NOMO-1 (cell line): ENCODE measurements at regions not wholly inside any gene's neighbourhood (a gene's known extent, or its start where the extent isn't known, plus 50 kb on each side); places are given as distances from the start of the nearest gene placed in this dataset.
"Not testable (repeated sequence)": the region's sequence is repeated elsewhere in the genome, so short reads cannot be mapped to it uniquely, and the experiment has no call there.

Source experiments
- DNase-seq, 2 experiments: peaks; one replicate each; lab custom pipeline; 2025; ENCODE audit not compliant: unreplicated experiment in 2 of 2; lab: John Stamatoyannopoulos, UW

DNA sequence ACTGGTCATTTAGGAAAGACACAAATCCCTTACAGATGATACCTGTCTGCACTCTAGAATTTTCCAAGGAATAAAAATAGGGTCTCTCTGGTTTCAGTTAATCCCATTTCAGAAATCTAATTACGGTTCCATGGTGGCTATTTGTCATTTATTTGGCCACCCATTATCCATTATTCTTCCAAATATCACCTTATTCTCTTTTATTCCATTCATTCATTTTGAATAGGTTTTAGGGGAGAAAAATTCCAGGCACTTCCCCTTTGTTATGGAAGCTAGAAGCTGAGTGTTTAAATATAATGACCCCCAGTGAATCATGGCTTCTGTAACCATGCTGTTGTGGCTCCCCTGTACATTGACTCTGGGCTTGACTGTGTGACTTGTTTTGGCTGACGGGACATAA is 420.8 kb upstream of the DPH6 start:
- no peak for DNase-seq

DNA sequence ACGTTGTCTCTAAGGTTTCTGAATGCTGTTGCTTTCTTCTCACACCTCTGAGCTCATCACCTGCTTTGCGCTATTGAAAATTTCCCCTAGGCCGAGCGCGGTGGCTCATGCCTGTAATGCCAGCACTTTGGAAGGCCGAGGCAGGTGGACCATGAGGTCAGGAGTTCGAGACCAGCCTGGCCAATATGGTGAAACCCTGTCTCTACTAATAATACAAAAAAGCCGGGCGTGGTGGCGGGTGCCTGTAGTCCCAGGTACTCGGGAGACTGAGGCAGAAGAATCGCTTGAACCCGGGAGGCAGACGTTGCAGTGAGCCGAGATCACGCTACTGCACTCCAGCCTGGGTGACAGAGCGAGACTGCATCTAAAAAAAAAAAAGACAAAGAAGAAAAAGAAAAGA is 422.0 kb upstream of the DPH6 start:
- not testable (repeated sequence) for DNase-seq

DNA sequence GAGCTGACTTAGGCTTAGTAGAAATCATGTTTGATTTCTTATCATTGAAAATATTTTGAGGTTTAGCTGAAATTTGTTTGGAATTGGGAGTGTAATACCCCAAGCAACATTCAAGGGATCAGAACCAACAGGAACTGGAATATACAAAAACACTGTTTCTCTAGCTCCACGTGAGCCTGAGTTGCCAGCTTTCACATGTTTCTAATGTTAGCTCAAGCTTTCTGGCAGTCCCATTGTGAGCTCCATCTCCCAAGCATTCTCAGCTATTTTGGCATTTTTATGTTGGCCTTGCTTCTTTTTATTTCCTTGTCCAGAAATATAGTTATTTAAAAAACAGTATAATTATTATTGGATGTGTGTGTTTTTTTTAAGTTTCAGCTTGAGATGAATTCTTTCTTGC is 427.1 kb upstream of the DPH6 start:
- DNase-seq = no peak

DNA sequence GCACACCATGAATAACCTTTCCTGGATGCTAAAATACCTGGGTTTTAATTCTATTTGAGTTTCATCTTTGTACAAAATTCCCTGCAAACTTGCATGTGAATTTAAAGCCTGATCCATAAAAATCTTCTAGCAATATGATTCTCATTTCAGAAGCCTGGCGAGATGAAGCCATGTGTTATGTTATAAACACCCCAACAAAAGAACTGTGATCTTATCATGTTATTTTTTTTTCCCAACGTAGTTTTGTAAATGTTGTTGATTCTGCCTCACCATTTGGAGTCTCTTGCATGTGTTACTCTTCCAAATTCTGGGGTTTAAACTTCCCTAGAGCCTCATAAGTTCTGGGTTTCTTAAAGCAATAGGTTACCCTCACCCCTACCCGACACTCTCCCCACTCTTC is 428.1 kb upstream of the DPH6 start:
- DNase-seq = no peak

DNA sequence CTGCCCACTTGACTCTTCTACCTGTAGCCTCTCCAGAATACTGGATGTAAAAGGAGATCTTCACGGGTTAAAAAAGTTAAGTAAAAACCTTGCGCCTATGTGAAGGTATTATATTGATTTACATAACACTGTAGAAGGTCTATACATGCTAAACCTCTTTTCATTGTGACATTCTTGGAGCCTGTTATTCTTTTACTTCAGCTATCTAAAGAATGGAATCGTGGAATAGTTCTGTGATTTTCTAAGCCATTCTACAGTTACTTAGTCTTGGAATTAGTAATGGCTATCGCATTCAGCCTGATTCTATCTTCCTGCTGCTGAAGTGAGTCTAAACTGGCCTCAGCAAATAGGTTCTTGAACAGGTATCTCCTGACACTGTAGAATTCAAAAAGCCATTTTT is 430.0 kb upstream of the DPH6 start:
- DNase-seq = no peak

DNA sequence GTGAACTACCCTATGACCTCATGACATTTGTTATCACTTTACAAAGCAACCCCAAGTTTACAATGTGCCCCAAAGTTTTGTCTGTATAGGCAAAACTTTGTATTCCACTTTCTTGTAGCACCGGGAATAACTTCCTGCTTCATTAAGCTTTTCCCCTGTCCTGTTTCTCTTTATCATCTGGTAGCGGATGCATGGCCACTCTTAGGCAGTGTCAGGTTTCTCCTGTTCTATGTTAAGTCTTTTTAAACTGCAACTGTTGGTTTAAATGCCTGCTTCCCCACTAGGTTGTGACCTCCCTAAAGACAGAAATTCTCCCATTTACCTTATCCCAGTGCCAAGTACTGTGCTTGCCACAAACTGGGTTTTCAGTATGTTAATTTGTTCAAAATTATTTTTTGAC is 433.6 kb upstream of the DPH6 start:
- no peak for DNase-seq

DNA sequence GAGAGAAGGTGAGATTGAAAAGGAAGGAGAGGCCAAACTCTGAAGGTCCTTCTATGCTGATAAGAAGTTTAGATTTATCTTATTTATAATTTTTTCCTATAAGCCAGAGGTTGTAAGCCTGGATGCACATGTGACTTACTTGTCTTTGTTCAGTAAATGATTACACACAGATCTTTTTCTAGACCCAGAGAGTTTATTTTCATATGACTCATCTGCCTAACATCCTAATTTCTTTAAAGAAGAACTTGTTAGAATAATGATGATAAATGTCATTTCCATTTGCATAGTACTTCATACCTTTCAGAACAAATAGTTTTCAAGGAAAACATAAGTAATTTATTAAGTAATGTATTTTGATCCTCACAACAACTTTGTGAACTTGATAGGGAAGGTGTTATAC is 434.8 kb upstream of the DPH6 start:
- no peak for DNase-seq

DNA sequence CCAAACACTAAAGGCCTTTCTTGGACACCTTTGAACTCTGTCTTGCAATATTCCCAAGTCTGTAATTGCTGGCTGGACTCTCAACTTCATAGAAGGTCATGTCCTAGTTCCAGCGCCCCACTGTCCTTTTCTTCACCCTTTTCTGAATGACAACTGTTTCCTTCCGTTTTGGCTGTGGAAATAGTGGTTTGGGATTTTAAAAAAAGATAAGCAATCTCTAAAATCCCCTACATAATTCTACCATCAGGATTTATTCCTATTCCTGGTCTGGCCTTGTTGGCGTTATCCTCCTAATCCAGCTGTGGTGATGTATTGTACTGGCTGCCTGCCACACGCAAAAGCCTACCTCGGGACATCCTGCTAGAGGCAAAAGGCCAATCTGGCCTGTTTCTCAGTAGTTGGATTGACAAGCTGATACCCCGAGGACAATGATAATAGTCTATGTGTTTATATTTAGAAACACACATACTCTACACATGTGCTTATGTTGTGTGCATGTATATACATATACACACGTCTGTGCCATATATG is 440.3 kb upstream of the DPH6 start:
- no peak for DNase-seq

DNA sequence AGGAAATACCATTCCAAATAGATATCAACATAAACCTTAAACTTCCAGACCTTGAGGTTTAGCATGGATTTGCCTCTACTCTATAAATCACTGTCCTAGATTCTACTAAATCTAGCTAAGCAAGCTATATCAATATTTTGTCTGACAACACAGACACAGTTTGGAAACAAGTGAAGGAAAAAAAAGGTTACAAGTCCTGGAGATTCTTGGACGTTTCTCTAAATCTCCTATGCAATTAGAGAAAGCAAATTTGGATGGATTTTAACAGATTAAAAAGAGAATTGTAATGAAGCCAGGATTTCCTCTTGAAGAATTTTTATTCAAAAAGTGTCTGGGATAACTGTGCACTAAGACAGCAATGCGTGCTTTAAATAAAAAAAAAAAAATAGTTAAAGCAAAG is 441.1 kb upstream of the DPH6 start:
- DNase-seq = no peak

DNA sequence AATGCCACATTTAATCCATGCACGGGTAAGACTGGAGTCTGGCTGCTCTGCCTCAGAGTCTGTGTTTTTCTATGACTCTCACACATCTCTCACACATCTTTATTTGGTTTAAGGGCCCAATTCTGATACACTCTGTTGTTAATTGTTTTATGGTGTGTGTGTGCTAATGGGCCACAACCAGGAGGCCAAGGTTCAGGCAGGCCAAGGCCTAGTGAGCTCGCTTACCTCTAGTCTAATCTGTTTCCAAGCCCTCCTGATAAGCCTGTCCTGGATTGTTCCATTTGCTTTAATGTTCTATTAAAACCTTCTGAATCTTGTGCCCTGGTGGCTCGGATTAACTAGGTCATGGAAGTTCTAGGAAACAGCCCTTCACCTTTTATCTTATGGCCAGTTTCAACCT is 445.4 kb upstream of the DPH6 start:
- DNase-seq = no peak

DNA sequence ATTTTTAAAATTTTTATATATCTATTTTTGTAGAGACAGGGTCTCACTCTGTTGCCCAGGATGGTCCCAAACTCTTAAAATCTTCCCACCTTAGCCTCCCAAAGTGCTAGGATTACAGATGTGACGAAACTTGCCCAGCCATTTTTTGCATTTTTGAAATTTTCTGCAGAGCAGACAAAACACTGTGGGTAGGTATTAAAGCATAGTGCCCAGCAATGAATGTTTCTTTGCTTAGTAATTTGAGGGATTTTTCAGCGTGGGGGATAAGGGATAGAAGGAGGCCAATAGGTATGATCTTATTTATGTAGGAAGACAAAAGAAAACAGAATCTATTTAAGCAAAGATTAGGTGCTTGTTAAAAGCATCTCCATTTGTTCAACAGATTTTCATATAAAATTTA is 446.8 kb upstream of the DPH6 start:
- DNase-seq = no peak

DNA sequence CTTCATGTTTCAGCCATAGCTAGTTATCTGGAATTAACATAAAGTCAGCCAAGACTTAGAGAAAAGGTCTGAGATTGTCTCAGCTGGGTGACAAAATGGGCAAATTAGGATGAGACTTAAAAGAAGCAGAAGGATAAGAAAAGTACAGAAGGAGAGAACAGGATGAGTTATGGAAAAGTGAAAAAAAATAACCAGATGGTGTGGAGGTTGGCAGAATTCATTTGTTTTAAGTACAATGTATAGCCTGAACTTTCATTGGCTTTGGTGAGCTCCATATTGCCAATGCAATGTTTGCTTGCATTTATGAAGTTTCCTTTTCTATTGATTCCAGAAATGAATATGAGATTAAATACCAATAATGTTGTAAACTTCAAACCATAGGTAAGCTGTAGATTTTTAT is 447.2 kb upstream of the DPH6 start:
- DNase-seq = no peak

DNA sequence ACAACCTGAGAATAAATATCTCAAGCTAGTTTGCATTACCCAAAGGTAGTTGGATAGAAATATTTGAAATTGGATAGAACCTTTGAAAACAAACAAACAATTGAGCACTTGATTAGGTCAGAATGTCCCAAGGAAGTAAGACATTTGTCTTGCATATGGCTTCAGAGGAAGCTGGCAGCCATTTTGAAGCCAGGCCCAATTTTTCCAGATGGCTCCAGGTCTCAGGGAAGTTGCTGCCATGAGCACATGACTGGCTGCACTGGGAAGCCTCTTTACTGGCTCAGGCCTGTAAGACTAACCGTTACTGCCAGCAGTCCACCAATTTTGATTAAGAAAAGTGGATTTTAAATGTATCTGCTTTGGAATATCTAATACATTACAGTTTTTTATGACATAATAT is 448.9 kb upstream of the DPH6 start:
- DNase-seq = no peak

DNA sequence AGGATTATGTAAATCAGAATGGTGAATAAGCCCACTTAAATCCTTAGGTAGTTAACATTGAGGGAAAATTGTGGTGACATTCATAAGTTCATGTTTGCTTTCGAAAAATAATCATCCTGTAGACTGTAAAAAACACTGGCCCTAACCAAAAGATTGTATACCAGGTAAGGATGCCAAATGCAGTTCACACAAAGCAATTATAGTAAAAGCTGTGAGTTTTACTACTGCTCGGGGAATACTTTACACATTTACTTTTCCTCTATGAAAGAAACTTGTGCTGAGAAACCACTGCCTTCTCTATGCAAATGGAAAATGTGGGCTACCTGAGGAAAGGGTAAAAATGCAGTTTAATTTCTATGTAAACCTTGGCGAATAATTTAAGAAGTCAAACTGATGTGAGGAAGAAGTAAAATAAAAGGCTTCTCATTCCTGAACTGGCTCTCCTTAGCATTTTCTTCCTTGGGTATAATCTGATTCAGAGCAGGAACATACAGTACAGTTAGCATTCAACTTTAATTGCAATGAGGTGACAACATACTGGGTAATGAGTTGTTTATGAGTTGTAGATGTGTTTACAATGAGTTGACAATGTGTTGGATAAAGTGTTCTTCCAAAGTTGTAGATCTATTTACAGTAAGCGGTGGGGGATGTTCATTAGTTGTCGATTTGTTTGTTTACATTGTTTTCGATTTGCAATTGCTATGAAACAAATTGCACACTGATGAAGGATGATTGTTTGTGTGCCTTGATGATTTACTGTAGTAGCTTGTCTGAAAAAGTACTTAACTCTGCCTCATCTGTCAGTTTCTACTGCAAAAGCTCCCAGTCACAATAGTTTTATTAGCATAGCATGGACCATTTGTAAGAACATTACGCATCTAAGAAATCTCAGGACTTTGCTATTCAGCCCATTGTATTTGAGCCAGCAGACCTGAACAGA is 453.0 kb upstream of the DPH6 start:
- no peak for DNase-seq

DNA sequence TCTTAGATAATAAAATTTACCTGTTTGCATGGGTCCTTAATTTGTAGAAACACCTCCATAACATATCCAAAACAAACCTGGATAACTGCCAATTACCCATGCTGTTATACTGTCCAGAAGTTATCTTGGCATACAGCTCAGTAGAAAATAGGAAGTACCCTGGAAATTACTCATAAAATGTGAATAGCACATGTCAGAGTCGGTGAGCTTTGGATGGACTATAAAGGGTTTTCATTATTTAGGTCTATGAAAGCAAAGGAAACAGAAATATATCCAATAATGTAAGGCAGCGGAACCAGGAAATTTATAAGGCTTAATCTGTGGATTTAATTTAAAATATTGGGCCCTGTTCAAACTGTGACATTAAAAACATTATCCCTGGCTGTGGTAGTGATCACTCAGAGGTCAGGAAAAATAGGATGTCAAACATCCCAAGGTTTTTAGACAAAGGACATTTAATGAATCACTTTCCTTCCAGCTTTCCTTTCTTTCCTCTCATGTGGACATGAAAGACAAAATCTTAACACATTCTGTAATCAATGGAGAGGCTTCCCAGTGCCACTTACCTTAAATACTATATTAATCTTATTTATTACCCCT is 459.0 kb upstream of the DPH6 start:
- DNase-seq = no peak

DNA sequence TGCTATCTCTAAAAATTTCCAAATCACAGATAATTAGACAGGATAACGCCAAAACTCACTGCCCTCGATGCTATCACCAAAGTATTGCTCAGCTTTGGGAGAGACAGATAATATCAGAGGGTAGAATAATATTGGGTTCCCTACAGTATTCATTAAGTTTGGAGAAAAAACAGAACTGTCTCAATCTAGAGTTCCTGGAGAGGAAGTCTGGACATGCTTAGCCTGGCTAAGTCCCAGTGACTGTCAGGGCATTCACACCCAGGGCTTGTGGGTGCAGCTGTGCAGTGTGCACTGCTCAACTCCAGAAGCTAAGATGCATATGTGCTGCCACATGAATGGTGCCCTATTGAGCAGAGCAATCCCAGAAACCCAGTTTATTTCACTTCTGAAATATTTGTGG is 459.6 kb upstream of the DPH6 start:
- no peak for DNase-seq

DNA sequence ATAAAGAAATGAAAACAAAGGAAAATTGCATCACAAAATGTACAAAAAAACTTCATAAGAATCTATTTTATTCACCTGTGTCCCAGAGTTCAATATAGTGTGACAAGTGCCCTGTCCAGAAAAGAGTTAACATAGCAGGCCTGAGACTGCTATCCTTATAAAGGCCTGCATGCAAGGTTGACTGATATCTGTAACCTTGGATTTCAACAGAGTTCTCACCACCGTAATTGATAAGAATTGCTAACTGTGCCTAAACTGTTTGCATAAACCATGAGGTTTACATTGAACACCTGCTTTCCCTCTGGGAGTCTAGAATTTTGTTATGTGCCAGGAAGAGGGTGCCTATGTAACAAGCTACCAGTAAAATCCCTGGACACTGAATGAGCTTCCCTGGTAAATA is 461.7 kb upstream of the DPH6 start:
- no peak for DNase-seq

DNA sequence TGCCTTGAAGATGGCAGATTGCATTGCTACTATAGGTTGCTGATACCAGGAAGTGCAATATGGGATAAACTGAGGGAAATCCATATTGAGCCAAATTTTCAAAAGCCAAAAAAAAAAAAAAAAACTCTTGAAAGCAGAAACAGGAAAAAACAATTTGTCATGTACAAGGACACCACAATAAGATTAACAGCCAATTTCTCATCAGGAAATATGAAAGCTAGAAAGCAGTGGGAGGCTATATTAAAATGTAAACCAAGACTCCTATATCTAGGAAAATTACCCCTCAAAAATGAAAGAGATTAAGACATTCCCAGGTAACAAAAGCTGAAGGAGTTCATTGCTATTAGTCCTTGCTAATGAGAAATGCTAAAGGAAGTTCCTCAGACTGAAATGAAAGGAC is 462.8 kb upstream of the DPH6 start:
- no peak for DNase-seq

DNA sequence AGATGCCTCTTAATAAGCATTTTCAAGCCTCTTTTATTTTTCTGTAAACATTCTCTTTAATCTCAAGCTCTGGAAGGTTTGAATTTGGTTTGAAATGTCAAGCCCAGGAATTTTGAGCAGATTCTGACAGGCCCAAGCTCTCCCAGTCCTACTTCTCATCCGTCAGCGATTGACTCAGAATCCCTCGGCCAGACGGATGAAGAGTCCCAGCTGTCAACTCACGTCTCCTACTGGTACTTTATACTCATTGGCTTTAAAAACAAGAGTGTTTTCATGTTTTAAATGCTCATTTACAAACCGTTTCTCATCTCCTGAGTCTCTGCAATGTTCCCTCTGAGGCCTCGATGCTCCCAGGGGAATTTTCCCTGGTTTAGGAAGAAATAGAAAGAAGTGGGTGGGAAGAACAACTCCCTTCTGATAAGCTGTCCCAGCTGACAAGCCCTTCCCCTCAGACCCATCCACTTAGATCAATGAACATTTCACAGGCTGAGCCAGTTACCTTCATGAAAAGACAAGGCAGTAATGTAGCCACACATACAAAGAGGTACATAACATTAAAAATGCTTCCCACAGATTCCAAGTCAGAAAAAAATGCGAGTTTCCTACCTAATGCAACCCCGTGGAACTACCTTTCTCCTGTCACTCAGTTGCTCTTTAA is 478.2 kb upstream of the DPH6 start:
- DNase-seq = no peak

DNA sequence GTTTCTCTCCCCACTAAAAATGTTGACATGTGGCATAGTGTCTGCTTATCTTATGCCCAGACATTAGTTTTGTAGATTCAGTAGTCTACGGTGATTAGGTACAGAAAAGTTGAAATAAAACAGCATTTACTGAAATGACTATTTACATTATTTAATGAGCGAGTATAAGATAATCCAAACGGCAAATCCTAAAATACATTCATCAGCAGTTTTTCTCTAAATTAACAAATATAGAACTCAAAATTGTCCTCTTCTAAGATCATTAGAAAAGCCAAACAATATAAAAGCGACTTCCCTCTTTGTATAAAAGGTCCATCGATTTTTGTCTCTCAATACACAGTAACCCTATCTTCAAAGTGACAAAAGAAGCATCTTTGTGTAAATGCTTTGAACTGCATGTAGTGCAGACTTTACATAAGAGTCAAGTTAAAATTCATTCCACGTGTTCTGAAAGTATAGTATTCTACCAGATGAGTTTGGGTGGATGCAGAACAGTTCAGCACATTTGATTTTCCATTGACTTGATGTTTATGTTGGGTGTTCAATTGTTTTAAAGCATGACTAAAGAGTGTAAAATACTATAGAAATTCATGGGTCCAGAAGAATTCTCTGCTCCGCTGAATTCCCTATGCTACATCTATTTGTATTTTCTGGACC is 480.8 kb upstream of the DPH6 start:
- no peak for DNase-seq

DNA sequence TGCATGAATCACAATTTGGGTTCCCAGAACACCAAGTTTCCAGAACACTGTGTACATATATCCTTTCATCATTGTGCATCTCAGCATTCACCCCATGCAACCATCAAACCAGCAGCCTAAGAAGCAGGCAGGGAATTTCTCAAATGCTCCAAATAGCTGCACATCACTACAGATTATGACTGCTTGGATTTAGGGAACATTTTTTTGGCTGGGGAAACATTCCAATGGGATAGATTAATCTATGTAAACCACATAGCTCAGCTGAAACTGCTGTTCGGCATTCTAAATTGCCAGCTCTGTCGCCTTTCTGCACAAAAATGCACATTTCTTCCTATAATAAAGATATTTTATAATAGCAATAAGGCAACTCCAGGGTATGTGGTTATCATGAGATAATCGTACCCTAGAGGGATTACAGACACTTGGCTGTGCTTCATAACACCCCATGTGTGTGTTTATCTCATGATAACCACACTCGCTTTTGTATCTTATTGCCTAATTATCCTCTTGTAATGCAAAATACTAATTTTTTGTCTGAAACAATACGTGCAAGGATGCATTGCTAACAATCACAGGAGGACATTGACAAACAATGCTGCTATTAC is 483.7 kb upstream of the DPH6 start:
- DNase-seq = no peak
